Natural killer cell (primary cell): ENCODE measurements at regions not wholly inside any gene's neighbourhood (a gene's known extent, or its start where the extent isn't known, plus 50 kb on each side); places are given as distances from the start of the nearest gene placed in this dataset.
"Not testable (repeated sequence)": the region's sequence is repeated elsewhere in the genome, so short reads cannot be mapped to it uniquely, and the experiment has no call there.

Source experiments
- ATAC-seq, 3 donors: fragments of 150-1000 bp in 2 of 3; fragments of 200-7000 bp in 1 of 3; cut with Tn5 transposase; 1 replicate in 1 of 3; 2 replicates in 2 of 3; pipeline ENCODE4 v1.10.0; 2021; ENCODE audit warnings: mild to moderate bottlenecking in 2 of 3, moderate library complexity in 2 of 3
- DNase-seq, 2 donors: peaks; one replicate each; pipeline versions ENCODE4 v3.0.0 to v3.0.0-alpha.2; 2013 to 2021; ENCODE audit warnings: mixed read lengths in 1 of 2
- H3K27ac ChIP-seq: one replicate; pipeline ENCODE4 v1.5.1; 2013; ENCODE audit warnings: mild to moderate bottlenecking, low read length
- H3K27me3 ChIP-seq: one replicate; pipeline ENCODE4 v1.6.1; 2013; ENCODE audit warnings: low read length; ENCODE audit not compliant: control insufficient read depth, insufficient read depth
- H3K36me3 ChIP-seq: one replicate; pipeline ENCODE4 v1.6.1; 2013; ENCODE audit warnings: low read length; ENCODE audit not compliant: control insufficient read depth, insufficient read depth
- H3K4me1 ChIP-seq: one replicate; pipeline ENCODE4 v1.6.1; 2013; ENCODE audit warnings: low read length; ENCODE audit not compliant: control insufficient read depth, insufficient read depth
- H3K4me3 ChIP-seq: one replicate; pipeline ENCODE4 v1.5.1; 2013; ENCODE audit warnings: low read length
- H3K9me3 ChIP-seq: one replicate; pipeline ENCODE4 v1.6.1; 2013; ENCODE audit warnings: low read length; ENCODE audit not compliant: control insufficient read depth, insufficient read depth
- H3K27ac Mint-ChIP-seq, 2 donors: one replicate each; pipeline ENCODE4 v1.8.0; 2022; ENCODE audit warnings: mild to moderate bottlenecking in 2 of 2, mixed read lengths in 2 of 2, moderate library complexity in 1 of 2
- H3K27me3 Mint-ChIP-seq, 2 donors: one replicate each; pipeline ENCODE4 v1.8.0; 2022; ENCODE audit warnings: low read depth in 2 of 2, mixed read lengths in 2 of 2
- H3K36me3 Mint-ChIP-seq: one replicate; pipeline ENCODE4 v1.8.0; 2022; ENCODE audit warnings: mixed read lengths
- H3K4me1 Mint-ChIP-seq, 2 donors: one replicate each; pipeline ENCODE4 v1.8.0; 2022; ENCODE audit warnings: mixed read lengths in 2 of 2
- H3K4me3 Mint-ChIP-seq: one replicate; pipeline ENCODE4 v1.8.0; 2022; ENCODE audit warnings: mild to moderate bottlenecking, moderate library complexity, mixed read lengths
- H3K9me3 Mint-ChIP-seq, 2 donors: one replicate each; pipeline ENCODE4 v1.8.0; 2022; ENCODE audit warnings: mixed read lengths in 2 of 2
- WGBS: methylation state at CpG from one replicate; pipeline ENCODE4 v1.1.7; 2013; ENCODE audit warnings: missing lambda C conversion rate; ENCODE audit not compliant: insufficient coverage; 5-methylcytosine and 5-hydroxymethylcytosine counted together
- intact Hi-C: fragments of 100-400 bp; cut with micrococcal nuclease; formaldehyde crosslinking; loops from one replicate; pipeline ENCODE4 v1.14.2; 2022
- TF ChIP-seq, protein P1 (sequence below): fragments of 200-600 bp; IDR thresholded peaks from one replicate; pipeline ENCODE4 v1.8.0; 2022; ENCODE audit warnings: antibody characterized with exemption

DNA sequence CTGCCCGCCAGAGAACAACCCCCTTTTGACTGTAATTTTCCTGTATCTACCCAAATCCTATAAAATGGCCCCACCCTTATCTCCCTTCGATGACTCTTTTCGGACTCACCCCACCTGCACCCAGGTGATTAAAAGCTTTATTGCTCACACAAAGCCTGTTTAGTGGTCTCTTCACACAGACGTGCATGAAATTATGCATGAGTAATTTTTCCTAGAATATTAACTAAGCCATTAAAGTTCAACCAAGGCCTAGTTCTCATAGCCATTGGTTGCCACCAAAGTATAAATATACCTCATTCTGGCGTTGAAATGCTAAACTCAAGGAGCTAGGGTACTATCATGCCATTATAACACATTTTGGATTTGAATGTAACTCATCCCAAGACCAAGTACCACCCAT, 243.9 kb downstream of the ZNF608 start:
- 84% methylated on average over 5 of the region's 5 CpGs for WGBS
- no peaks in the 10 kb centered on the region for H3K9me3 ChIP-seq

DNA sequence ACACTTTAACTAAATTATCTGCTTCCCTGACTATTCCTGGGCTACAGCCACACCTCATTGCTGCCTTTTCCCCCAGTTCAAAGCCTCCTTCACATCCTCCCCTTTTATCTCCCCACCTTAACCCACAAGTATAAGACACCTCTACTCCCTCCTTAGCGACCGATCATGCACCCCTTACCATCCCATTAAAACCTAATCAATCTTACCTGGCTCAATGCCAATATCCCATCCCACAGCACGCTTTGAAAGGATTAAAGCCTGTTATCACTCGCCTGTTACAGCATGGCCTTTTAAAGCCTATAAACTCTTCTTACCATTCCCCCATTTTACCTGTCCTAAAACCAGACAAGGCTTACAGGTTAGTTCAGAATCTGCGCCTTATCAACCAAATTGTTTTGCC, 246.6 kb downstream of the ZNF608 start:
- H3K27me3 Mint-ChIP-seq, result peaks cover 11 to 27% of the 10 kb centered on the region in 2 donors
- H3K9me3 Mint-ChIP-seq, H3K9me3 ChIP-seq, H3K36me3 ChIP-seq, H3K4me1 ChIP-seq, H3K27ac ChIP-seq, H3K27me3 ChIP-seq, DNase-seq, H3K36me3 Mint-ChIP-seq, H3K4me3 ChIP-seq, H3K4me1 Mint-ChIP-seq, H3K4me3 Mint-ChIP-seq, H3K27ac Mint-ChIP-seq, intact Hi-C loops, ATAC-seq: not testable (repeated sequence)
- WGBS, result 96% methylated on average over 3 of the region's 5 CpGs

More for the DNA sequence above, 243.9 kb downstream of the ZNF608 start:
- H3K9me3 Mint-ChIP-seq, result no peaks in the 10 kb centered on the region
- Histone ChIP-seq H3K4me1 (no peaks in the 10 kb centered on the region), H3K36me3 (no peaks in the 10 kb centered on the region), H3K4me3 (no peak overlapping the region), H3K27me3 (no peaks in the 10 kb centered on the region), H3K27ac (no peak overlapping the region)
- intact Hi-C loops, result no loop called here
- DNase-seq, result no peak
- no peak overlapping the region for H3K27ac Mint-ChIP-seq
- no peak for ATAC-seq
- H3K36me3 Mint-ChIP-seq, result no peaks in the 10 kb centered on the region
- TF ChIP-seq, protein P1, sequence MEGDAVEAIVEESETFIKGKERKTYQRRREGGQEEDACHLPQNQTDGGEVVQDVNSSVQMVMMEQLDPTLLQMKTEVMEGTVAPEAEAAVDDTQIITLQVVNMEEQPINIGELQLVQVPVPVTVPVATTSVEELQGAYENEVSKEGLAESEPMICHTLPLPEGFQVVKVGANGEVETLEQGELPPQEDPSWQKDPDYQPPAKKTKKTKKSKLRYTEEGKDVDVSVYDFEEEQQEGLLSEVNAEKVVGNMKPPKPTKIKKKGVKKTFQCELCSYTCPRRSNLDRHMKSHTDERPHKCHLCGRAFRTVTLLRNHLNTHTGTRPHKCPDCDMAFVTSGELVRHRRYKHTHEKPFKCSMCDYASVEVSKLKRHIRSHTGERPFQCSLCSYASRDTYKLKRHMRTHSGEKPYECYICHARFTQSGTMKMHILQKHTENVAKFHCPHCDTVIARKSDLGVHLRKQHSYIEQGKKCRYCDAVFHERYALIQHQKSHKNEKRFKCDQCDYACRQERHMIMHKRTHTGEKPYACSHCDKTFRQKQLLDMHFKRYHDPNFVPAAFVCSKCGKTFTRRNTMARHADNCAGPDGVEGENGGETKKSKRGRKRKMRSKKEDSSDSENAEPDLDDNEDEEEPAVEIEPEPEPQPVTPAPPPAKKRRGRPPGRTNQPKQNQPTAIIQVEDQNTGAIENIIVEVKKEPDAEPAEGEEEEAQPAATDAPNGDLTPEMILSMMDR, result no peak
- H3K27me3 Mint-ChIP-seq, result peaks cover 8 to 20% of the 10 kb centered on the region in 2 donors
- no peak overlapping the region for H3K4me3 Mint-ChIP-seq
- no peaks in the 10 kb centered on the region for H3K4me1 Mint-ChIP-seq

DNA sequence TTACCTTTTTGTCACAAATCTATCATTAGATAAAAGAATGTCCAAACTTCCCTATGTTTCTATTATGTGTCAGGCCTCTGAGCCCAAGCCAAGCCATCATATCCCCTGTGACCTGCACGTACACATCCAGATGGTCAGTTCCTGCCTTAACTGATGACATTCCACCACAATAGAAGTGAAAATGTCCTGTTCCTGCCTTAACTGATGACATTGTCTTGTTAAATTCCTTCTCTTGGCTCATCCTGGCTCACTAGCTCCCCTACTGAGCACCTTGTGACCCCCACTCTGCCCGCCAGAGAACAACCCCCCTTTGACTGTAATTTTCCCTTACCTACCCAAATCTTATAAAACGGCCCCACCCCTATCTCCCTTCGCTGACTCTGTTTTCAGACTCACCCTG, 249.5 kb downstream of the ZNF608 start:
- H3K27ac Mint-ChIP-seq, H3K4me1 Mint-ChIP-seq, H3K9me3 ChIP-seq, H3K4me3 ChIP-seq, intact Hi-C loops, DNase-seq, H3K36me3 Mint-ChIP-seq, H3K9me3 Mint-ChIP-seq, H3K4me3 Mint-ChIP-seq, H3K27me3 ChIP-seq, H3K36me3 ChIP-seq, H3K27ac ChIP-seq, ATAC-seq, H3K4me1 ChIP-seq: not testable (repeated sequence)
- 93% methylated on average over 4 of the region's 4 CpGs for WGBS
- H3K27me3 Mint-ChIP-seq, result peaks cover 11 to 49% of the 10 kb centered on the region in 2 donors

DNA sequence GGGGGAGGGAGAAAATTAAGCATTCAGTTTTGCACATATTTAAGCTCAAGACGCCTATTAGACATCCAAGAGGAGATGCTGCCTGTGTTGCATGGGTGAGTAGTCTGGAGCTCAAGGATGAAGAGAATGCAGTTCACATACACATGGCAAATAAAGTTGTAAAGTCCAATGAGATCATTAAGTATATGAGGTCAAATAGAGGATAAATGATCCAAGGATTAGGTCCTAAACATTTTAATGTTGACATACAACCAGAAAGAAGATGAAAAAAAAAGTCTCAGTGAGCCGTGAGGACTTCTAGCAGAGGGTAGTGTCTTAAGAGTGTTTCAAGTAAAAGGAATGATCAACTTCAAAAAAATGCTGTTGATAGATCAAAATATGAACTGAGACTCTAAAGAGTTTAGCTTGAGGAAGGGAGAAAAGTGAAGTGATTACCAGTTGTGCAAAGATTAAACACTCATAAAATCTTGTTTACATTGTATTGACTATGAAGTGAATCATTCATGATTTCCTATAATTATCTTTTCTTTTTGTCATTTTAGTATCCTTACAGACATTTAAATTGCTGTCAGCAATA, 251.8 kb downstream of the ZNF608 start:
- DNase-seq (no peak), ATAC-seq (no peak)
- Mint-ChIP-seq H3K27me3 (peaks cover 8 to 49% of the 10 kb centered on the region in 2 donors), H3K4me1 (no peaks in the 10 kb centered on the region), H3K9me3 (peaks cover 4 to 5% of the 10 kb centered on the region in 2 donors), H3K36me3 (peaks cover 7% of the 10 kb centered on the region), H3K4me3 (no peak overlapping the region), H3K27ac (no peak overlapping the region)
- H3K4me3 ChIP-seq, result no peak overlapping the region
- intact Hi-C loops, result no loop called here
- H3K9me3 ChIP-seq, result no peaks in the 10 kb centered on the region
- H3K27me3 ChIP-seq, result no peaks in the 10 kb centered on the region
- WGBS, result 86% methylated on average over 2 of the region's 2 CpGs
- no peaks in the 10 kb centered on the region for H3K36me3 ChIP-seq
- TF ChIP-seq, protein P1, result no peak
- no peak overlapping the region for H3K27ac ChIP-seq
- no peaks in the 10 kb centered on the region for H3K4me1 ChIP-seq
